Posterior vena cava (tissue), 2 donors: ENCODE measurements at regions not wholly inside any gene's neighbourhood (a gene's known extent, or its start where the extent isn't known, plus 50 kb on each side); places are given as distances from the start of the nearest gene placed in this dataset.

Experiments used
- DNase-seq: peaks from one replicate; pipeline ENCODE4 v3.0.0-alpha.2; 2020; ENCODE audit warnings: low spot score
- intact Hi-C, 2 donors: fragments of 100-400 bp; cut with DNase I; formaldehyde crosslinking; loops; one replicate each; pipeline versions ENCODE4 v1.14.1 to v1.14.2; 2022 to 2023
- donor health status: DM: yes; HTN: yes; CAD: no.
- donor health status: DM: yes; HTN: yes; CAD: no.

GRCh38 chr3:150035910-150036612 lies 65.4 kb upstream of the PFN2 start:
- no peak for DNase-seq
- intact Hi-C loops = no loop called here

- intact Hi-C loops = no loop called here
- DNase-seq = no peak
These were observed 64.6 kb upstream of the PFN2 start for GRCh38 chr3:150035301-150035779.

- intact Hi-C loops = no loop called here
- no peak for DNase-seq
These were observed 63.0 kb upstream of the PFN2 start for GRCh38 chr3:150033721-150034120.

GRCh38 chr3:150030841-150031240 lies 60.1 kb upstream of the PFN2 start:
- DNase-seq = no peak
- intact Hi-C loops = no loop called here

- intact Hi-C loops = no loop called here
- DNase-seq = no peak
These were observed 52.5 kb upstream of the PFN2 start for GRCh38 chr3:150023239-150023636.

GRCh38 chr3:150022381-150023238 lies 51.9 kb upstream of the PFN2 start:
- intact Hi-C loops = no loop called here
- DNase-seq = no peak

GRCh38 chr3:150020527-150020926 lies 49.8 kb upstream of the PFN2 start:
- DNase-seq = no peak
- intact Hi-C loops = no loop called here
